GM21576 (cell line): ENCODE measurements at regions not wholly inside any gene's neighbourhood (a gene's known extent, or its start where the extent isn't known, plus 50 kb on each side); places are given as distances from the start of the nearest gene placed in this dataset.

ENCODE experiments used
- ATAC-seq: cut with Tn5 transposase; IDR thresholded peaks from one replicate; pipeline ENCODE4 v1.9.1; 2021; ENCODE audit warnings: mild to moderate bottlenecking, moderate library complexity; ENCODE audit not compliant: unreplicated experiment

DNA sequence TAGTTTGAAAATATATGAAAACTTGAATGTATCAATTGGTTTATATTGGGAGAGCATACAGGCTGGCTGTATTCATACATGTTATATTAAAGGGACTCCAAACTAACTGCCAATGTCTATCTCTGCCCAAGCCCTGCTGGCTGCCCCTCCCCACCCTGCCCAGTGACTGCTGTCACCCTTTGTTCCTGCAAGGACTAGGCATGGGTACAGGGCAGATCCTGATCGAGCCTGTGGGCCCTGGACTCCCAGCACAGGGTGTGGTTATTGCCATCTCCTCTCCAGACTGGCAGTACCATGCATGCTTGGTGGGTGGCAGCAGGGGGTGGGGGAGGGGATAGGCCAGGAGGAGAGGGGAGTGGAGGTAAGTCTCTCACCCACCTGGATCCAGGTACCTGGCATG is 167.5 kb upstream of the RASGEF1B start:
- no peak for ATAC-seq

DNA sequence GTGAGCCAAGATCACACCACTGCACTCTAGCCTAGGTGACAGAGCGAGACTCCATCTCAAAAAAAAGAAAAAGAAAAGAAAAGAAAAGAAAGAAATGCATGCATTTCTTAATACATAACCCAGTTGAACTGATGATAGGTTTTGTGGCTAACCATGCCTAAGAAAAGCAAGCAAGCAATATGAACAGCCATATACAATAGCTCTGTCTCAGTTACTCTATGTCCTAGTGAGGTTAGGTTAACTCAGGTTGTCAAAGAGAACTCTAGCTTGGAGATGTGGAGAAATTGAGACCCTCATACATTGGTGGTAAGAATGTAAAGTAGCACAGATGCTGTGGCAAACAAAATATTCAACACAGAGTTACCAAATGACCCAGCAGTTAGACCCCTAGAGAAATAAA is 167.0 kb upstream of the RASGEF1B start:
- no peak for ATAC-seq

DNA sequence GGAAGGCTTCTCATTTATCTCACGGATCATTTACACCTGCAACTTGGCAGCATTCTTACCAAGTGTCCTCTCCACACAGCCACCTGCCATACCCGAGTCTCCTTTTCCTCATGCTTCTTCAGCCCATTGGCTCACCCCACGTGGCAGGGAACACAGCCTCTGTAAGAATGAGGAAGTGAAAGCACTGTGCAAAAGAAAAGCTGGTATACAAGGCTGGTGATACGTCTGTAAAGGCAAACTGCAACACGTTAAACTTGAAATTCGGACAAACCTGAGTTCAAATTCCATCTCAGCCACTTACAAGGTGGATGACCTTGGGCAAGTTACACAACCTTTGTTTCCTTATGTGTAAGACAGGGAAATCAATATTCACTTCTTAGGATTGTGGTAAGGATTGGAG is 164.0 kb upstream of the RASGEF1B start:
- peak; percentile 94 for ATAC-seq

DNA sequence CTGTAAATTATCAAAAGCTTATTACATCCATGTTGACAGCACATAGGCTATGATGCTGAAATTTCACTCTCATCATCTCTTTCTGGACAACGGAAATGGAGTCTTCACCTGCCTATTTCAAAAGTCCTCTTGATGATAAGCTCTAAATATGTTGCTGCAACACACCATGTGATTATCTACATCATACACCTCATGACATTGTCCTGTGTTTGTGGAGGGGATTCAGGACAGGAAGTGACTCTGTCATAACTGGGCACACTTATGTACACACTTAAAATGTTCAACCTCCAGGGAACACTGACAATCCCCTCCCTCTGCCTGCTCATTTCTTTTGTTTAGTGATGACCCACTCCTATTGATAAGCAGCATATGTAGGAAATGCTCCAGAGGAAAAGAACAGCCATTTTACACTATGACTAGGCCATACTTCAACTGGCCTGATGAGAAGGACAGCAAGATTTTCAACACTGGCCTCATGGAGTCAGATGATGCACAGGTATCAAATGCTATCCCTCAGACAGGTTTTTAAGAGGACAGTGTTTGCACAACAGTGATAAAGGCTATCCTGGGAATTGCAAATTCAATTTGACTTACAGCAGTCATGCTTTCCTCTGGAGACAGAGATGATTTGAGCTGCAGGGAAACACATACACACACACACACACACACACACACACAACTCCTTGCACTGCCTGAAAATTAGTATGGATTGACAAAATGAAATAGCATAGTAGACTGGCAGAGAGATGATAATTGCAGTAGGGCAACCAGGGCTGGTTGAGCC is 163.3 kb upstream of the RASGEF1B start:
- no peak for ATAC-seq

DNA sequence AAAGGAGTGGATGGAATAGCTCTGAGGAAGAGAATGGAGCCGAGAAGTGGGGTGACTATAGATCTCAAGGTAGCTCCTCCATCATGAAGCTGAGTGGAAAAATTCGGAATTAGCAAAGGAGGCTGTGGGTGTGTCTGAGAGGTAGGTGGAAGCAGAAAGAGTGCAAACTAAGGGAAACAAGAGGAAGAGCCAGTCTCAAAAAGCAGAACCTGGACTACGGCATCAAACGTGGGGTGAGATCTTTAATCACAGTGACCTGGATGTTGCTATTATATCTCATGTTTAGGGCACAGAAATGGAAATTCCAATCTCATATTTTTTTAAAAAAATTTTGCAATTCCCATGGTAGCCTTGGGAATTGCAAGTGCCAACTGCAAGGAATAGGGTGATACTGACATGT is 162.5 kb upstream of the RASGEF1B start:
- ATAC-seq = no peak

DNA sequence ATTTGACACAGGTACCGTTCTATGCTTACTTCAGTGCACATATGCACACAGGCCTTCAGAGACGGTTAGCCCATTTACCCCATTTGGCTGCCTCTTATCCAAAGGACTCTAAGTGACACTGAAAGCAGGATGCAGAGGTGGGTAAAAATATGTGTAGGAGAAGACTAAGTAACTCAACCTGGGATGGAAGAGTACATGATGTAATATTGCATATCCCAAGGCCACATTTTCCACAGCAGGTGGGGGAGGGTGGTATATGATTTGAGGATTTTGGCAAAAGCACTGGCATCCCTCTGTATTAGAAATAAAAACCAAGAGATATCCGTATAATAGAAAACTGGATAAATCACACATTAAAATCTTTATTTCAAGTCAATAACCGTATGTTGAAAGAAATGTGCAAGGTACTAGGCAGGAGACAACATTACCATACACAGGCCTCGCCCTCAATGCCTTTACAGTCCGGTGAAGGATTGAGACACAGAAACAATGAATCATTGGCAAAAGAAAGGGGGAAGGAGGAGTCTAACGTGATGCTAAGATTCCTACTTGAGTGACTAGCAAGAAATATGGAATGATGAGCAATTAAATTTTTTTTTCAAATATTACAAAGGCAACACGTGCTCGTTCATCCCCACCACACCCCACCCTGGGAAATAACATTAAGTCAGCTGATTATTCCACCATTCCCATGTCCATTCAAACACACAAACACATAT is 161.0 kb upstream of the RASGEF1B start:
- no peak for ATAC-seq

DNA sequence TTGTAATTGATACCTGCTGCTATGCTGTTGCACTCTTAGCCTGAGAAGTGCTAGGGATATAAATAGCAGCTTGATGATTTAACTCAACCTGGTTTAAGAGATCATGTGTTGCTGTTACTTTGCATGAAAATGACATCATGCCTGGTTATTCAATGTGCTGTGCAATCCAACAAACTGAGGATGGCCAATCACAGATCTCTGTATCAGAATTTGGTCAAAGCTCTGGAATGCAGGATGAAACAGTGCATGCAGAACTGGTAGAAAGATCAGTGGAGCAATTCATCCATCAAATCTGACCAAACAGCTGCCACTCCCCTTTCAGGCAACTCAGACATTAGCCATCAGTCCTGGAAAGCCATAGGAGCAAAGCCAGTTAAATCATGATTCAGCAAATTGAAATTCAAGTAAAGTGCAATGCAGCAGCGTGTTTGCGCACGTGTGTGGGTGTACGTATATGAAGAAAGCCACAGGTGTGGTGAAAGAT is 160.3 kb upstream of the RASGEF1B start:
- ATAC-seq = no peak

DNA sequence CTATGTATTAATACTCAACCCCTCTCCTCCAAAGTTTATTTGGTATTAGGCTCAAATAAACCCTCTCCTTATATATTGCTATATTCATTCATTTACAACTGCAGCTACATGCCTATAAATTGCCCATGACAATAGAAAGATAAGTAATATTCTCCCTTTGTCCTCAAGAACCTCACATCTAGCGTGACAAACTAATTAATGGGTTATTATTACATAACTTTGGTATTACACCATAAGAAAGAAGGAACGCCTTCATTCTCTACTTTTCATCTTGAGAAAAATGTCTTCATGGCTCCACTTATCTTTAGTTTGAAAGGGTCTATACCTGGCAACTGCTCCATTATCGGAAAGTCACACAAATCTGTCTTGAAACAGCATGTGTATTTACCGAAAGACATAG is 157.7 kb upstream of the RASGEF1B start:
- no peak for ATAC-seq

DNA sequence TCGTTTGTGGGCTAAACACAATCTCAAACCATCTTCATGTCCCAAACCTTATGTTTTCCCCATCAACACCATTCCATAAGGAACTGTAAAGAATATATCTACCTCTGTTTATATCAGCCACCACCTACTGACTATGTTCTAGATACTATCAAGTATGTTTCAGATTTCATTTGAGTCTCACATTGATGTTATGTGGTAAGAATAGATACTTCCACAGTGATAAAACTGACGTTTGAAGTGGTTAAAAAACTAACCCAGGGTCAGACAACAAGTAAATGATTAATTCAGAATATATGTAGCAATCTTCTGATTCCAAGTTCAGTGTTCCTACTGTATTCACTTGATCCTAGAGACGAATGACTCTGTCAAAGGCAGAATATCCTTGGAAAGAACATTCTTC is 156.8 kb upstream of the RASGEF1B start:
- no peak for ATAC-seq

DNA sequence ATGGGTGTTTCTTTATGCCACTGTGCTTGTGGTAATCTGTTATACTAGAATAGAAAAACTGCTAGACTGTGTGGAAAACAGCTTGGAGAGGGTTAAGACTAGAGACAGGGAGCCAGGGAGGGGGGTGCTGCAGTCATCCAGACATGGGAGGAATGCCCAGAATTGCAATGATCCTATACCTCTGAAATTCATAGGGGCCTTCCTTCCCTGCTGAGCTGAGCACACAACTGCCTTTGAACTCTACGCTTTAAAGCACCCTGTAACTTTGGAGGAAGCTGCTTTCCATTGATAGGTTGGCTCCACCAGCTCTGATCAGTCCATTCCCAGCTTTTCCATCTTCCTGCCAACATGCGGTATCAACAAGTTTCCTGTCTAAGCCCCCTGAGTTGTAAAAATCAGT is 155.9 kb upstream of the RASGEF1B start:
- ATAC-seq = no peak

DNA sequence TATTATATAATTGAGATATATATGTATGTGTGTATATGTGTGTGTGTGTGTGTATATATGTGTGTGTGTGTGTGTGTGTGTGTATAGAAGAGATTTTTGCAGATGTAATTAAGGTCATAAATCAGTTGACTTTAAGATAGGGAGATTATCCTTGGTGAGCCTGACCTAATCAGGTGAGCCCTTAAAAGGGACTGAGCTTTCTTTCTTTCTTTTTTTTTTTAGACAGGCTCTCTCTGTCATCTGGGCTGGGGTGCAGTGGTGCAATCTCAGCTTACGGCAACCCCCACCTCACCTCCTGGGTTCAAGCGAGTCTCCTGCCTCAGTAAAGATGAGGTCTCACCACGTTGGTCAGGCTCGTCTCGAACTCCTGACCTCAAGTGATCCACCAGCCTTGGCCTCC is 155.1 kb upstream of the RASGEF1B start:
- ATAC-seq = no peak

DNA sequence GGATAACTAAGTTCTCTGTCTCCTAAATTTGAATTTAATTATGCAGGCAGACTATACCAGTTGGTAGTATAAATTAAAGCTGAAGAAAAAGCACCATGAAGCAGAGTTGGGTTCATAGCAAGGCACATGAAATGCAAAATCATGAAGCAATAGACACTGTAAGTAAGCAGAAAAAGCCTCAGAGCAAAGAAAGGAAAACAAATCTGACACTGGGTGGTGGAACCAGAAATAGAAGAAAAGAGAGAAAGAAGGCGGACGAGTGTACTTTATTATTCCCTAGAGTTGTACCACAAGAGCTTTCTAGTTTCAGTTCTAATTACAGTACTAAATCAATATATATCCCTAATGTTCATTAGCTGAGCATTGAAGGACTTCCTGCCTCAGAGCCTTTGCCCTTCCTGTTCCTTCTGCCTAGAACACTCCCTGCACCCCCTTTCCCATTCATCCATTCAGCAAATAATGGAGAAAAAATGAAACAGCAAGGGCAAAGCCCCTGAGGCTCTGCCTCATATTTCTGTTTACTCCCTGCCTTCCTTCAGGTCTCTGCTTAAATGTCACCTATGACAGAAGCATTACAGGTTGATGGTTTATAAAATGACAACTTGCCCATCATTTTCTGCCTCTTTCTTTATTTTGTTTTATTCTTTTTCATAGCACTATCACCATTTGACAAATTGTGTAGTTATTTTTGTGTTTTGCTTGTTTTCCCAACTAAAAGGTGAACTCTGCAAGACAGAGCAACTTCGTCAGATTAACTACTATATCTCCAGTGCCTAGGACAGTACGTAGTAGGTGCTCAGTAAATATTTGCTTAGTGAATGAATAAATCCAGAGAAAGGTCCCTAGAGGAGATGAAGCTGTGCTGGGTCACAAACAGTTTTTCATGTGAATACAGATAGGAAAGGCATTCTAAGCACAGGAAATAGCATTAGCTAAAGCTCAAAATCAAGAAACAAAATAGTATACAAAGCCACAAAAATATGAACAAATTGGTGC is 154.0 kb upstream of the RASGEF1B start:
- no peak for ATAC-seq

DNA sequence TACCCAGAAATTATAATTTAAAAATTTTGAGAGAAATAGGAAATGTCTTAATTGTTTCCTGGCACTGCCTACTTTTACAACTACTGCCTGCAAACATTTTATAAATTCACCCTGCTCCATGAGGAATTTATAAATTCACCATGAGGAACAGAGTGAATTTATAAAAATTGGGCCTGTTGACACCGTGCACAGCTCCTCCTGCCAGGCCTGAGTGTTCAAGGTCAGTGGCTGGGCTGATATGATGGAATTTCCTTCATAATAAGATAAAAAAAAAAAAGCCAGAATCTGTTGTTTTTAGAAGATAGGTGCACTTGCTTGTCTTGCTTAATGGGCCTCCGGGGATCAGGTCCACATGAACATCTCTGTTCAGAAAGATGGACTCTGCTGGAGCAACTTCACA is 151.7 kb upstream of the RASGEF1B start:
- ATAC-seq = no peak

DNA sequence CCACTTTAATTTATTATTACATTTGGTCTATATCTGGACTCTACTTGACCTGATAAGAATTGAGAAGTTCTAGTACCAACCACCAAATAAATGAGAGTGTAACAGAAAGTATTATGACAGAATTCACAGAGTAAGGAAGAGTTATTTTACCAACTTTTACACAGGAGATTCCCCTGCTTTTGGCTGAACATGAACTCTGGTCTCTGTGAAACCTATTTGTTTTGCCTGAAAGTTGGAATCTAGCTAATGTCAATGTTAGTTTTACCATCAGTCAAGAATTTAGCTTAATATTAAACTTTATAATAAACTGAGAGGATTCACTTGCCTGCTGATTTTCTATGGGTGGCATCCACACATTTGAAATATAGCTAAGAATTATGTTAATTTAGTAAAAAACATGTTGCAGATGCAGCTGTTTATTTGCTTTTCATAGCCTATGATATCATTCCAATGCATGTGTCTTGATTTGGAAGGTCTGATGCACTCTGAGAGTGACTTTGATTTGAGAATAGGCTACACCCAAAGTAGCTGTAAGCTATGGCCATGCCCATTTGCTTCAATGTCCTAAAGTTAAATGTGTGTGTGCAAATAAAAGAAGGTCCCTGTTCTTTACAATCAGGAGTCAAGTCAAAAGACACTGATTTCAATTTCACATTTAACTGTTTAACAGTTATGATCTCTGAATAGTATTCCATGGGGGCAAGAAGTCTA is 150.9 kb upstream of the RASGEF1B start:
- ATAC-seq = no peak

DNA sequence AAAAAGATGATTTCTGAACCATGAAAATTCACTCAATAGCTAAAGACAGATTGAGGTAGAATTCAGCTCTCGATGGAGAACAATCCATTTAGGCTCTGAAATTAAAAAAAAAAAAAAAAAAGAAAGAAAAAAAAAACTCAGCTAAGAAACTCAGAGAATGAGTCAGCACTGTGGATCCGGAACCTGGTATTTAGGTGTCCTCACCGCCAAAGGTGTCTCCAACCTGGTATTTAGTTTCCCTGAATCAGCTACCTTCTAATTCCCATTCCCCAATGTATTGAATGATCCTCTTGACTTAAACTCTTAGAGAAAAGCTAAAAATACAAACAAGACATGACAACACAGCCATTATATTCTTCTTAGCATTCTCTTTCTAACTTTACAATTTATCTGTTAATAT is 150.3 kb upstream of the RASGEF1B start:
- no peak for ATAC-seq

DNA sequence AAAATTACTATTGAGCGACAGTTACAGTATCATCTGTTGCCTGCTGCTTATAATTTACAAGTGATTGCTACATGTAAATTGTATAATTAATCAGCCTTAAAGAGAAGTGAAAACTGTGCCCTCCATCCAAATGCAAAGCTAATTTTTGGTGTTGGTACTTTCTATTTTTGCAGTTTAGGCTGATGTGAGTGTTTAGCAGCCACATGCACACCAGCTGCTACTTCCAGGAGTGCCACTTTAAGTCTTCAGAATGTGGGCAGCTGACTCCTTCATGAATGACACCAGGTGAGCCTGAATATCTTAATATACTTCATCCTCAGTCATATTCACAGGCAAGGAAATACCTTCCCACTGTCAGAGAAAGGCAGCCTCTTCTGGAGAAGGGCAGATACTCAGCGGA is 149.8 kb upstream of the RASGEF1B start:
- ATAC-seq = no peak

DNA sequence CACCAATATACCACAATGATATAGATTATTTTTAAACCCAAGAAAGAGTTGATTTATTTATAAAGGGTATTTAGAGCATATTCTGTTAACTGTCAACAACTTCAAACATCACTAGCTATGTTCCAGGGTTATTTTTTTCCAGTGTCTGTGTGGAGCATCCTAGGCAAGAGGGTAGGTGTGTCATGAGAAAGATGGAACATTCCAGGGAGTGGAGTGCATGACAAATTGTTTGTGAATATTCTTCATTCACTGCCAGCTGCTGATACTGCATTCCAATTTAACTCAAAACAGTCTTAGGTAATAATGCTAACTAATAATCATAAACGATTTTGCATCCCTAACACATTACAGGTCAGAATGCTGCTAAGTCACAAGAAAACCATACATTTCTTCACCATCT is 148.7 kb upstream of the RASGEF1B start:
- no peak for ATAC-seq

DNA sequence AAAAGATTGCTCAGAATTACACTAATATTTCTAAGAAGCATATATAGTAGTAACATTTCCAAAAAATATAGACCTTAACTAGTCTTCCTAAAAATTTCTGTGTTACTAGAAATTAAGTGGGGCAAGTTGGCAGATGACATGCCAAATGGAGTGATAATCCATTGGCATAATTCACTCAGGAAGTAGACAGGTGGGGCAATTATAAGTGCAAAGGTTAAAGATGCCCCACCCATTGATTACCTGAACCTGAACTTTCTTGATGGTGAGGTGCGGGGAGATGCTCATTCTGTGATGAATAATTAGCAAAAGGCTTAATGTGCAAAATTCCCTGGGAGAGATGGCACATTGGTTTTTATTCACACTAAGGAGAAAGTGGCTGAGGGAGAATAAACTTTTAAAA is 145.8 kb upstream of the RASGEF1B start:
- no peak for ATAC-seq

DNA sequence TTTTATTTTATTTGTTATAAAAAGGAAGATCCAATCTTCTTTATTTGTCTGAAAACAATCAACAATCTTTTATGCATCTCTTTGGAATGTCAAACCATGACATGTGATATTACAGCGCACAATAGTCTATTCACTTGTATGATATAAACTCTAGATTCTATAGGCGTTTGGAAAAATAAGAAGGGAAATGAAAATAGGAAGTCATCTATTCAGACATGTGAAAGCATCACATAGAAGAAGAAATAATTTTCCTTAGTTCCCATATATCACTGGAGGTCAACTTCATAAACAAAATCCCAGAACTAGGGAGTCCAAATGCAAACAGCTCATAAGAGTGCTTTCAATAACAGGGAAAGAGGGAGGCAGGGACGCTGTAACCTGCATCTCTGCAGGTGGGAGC is 139.5 kb upstream of the RASGEF1B start:
- no peak for ATAC-seq

DNA sequence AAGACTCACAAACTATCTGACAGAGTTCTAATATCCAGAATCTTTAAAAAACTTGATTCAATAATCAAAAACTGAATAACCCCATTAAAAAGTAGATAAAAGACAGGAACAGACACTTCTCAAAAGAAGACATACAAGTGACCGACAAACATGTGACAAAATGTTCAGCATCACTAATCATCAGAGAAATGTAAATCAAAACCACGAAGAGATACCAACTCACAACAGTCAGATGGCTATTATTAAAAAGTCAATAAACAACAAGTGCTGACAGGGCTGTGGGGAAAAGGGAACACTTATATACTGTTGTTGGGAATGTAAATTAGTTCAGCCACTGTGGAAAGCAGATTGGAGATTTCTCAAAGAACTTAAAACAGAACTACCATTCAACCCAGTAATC is 138.1 kb upstream of the RASGEF1B start:
- ATAC-seq = no peak

DNA sequence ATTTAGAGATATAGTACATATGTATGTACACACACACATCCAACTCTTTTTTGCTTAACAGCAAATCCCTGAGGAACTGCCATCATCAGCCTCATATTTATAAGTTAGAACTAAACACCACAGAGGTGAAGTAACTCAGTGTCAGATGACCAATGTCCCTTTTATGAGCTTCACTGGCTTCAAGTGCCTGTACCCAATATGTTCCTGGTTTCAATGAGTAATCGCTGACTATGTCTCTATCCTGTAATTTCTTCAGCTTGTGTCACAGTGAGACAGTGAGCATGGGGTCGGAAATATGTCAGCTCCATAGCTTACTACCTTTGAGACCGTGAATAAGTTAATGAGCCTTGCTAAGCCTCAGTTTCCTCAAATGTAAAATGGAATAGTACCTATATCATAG is 136.2 kb upstream of the RASGEF1B start:
- ATAC-seq = no peak
